H7 (cell line): ENCODE measurements at regions not wholly inside any gene's neighbourhood (a gene's known extent, or its start where the extent isn't known, plus 50 kb on each side); places are given as distances from the start of the nearest gene placed in this dataset.

Experiments used
- DNase-seq: peaks from one replicate; pipeline ENCODE4 v3.0.0; 2012
- H3K27me3 ChIP-seq: 2 replicates; pipeline ENCODE4 v1.6.0; 2011; ENCODE audit warnings: mild to moderate bottlenecking, low read length; ENCODE audit not compliant: control insufficient read depth, insufficient read depth
- H3K36me3 ChIP-seq: replicated peaks from 2 replicates; pipeline ENCODE4 v1.5.1; 2011; ENCODE audit warnings: low read length; ENCODE audit not compliant: control insufficient read depth, insufficient read depth
- H3K4me3 ChIP-seq: 2 replicates; pipeline ENCODE4 v1.5.1; 2011; ENCODE audit warnings: low read depth, mild to moderate bottlenecking, control low read depth, low read length, moderate library complexity; ENCODE audit not compliant: insufficient read depth

DNA sequence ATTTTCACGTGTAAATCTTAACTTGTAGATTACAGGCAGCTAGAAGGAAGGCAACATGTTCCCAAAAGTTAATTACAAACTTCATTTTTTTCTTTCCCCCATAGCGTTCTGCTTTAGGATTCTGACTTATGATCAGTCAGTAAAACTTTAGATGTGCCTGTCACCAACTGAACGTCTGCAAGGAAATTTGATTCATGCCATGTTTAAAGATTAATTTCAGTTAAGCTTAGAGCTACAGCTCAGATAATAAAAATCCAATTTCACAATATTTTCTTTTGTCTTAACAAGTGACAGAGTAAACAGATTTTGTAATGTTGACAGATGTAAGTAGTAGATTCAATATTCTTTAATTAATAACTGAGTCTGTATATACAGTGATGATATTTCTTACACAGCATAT lies 253.1 kb downstream of the NFKBIZ start:
- Histone ChIP-seq H3K27me3 (no peaks in the 10 kb centered on the region), H3K36me3 (no peaks in the 10 kb centered on the region), H3K4me3 (no peak overlapping the region)
- no peak for DNase-seq

DNA sequence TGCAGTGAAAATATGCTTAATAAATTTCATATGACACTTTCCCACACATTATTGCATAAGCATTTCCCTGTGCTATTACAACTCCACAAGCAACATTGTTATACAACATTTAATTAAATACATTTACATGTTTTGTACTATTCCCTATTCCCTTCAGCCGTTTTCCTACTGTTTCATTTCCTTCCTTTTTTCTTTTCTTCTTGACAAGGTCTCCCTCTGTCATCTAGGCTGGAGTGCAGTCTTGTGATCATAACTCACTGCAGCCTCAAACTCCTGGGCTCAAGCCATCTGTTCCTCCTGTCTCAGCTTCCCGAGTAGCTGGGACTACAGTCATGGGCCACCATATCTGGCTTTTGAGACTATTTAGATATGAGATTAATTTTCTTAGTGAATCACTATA lies 254.7 kb downstream of the NFKBIZ start:
- H3K27me3 ChIP-seq, result no peaks in the 10 kb centered on the region
- H3K4me3 ChIP-seq, result no peak overlapping the region
- no peak for DNase-seq
- H3K36me3 ChIP-seq, result no peaks in the 10 kb centered on the region

DNA sequence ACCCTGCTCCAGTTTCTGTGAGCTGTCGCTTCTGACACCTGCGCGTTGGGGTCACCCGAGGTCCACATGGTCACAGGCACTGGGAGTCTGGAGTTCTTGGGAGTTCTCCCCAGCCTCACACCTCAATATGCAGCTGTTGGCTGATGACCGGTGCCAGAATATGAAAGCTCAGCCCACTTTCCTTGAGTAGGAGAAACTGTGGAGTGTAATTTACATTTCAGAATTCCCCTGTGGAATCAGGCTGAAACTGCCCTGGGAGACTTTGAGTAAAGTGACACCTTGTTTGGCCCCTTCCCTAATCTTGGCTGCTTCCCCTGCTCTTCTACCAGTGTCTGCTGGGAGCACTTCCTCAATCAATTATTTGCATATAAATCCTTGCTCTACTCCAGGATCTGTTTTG lies 255.9 kb downstream of the NFKBIZ start:
- Histone ChIP-seq H3K27me3 (no peaks in the 10 kb centered on the region), H3K36me3 (no peaks in the 10 kb centered on the region), H3K4me3 (no peak overlapping the region)
- DNase-seq, result no peak

DNA sequence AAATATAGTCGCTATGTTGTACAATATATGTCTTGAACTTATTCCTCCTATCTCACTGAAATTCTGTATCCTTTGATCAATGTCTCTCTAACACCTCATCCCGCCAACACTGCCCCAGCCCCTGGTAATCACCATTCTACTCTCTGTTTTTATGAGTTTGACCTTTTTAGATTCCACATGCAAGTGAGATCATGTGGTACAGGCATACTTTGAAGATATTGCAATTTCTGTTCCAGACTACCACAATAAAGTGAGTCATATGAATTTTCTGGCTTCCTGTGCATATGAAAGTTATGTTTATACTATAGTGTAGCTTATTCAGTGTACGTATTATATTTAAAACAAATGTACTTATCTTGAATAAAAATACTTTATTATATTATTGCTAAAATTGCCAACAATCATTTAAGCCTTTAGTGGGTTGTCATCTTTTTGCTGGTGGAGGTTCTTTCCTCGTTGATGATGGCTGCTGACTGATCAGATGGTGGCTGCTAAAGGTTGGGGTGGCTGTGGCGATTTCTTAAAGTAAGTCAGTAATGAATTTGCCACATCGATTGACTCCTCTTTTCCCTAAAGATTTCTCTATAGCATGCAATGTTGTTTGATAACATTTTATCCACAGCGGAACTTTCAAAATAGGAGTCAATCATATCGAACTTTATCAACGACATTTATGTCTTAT lies 257.2 kb downstream of the NFKBIZ start:
- Histone ChIP-seq H3K4me3 (no peak overlapping the region), H3K36me3 (no peaks in the 10 kb centered on the region), H3K27me3 (no peaks in the 10 kb centered on the region)
- no peak for DNase-seq

DNA sequence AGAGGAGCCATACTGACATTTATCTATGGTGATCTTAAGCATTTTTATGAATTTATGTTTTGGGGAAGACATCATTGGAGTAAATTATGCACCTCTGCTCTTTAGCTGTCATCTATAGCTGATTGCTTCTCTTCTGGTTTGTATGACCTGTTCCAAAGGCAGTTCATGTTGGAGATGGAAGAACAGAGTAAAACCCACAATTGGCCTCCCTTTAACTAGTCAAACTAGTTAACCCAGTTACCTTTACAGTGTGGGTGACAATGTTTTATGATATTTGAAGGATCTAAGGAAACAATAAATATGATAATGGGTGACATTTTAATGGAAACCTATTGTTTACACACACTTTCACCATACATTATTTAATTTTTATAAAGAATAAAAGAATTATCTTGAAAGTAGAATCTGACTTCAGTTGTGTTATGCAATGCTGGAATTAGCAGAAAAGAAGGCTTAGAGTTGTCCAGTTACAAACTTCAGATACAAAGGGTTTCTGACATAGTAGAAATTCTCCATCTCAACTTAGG lies 263.5 kb downstream of the NFKBIZ start:
- Histone ChIP-seq H3K36me3 (no peaks in the 10 kb centered on the region), H3K27me3 (no peaks in the 10 kb centered on the region), H3K4me3 (no peak overlapping the region)
- DNase-seq, result no peak

DNA sequence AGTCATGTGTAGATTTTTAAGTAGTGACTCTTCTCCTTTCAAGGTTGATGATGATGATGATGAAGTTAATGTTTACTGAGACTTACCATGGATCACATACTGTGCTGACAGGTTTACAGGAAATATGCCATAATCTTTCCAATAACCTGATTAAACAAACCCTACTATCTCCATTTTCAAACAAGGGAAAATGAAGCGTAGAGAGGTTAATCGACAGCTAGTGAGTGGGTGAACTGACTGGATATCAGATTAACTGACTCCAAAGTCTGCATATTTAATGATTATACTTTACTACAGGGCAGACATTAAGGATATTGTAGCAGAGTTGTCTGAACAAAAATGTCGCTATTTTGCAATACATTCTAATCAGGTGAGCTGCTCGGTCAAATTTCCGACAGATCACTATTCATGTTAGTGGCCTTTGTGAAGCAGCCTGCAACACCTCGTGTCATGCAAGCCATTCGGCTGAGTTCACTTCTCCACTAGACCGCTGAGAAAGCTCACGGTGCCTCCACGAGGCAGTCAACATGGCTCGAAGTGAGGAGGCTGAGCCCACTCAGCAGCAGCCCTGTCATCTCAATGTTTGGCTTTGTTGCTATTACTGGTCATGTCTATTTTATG lies 264.2 kb downstream of the NFKBIZ start:
- H3K27me3 ChIP-seq, result no peaks in the 10 kb centered on the region
- no peaks in the 10 kb centered on the region for H3K36me3 ChIP-seq
- DNase-seq, result no peak
- H3K4me3 ChIP-seq, result no peak overlapping the region

DNA sequence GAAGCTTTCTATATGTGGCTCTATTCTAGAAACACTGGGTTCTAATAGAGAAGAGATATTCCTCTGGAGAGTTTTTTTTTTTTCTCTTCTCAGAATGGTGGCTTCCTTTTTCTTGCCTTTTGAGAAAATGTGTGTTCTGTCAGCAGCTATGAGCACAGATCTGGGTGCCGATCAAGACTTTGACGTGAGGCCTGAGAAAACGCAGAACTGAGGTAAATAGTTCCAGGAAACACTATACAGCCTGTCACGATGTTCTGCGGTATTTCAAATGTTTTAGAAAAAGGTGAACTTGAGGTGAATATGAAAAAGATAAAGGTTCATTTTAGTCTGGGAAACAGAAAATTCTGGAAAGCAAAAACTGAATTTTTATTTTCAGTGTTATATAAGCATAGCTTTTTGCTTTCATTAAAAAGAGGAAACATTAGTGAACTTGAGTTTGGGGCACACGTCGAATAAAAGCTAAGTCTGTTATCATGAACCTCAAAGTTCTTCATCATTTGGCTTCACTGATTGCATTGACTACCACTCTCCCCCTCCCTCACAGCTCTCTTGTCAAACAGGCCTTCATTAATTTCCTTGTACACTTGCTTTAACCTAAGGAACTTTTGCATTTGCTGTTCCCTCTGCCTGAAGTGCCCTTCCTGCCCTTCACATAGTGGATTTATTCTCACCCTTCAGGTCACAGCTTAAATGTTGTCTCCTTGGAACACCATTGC lies 265.1 kb downstream of the NFKBIZ start:
- no peak for DNase-seq
- Histone ChIP-seq H3K27me3 (no peaks in the 10 kb centered on the region), H3K4me3 (no peak overlapping the region), H3K36me3 (no peaks in the 10 kb centered on the region)

DNA sequence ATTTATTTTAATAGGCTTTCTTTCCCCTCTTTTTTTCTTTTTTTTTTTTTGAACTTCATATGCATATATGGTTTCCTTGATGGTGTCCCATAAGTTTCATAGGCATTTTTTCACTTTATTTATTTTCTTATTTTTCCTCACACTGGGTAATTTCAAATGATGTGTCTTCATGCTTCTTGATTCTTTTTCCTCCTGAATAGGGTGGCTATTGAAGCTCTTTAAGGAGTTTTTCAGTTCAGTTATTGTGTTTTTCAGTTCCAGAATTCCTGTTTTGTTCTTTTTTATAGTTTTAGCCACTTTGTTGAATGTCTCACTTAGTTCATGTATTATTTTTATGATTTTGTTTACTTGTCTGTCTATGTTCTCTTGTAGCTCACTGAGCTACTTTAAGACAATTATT lies 273.2 kb downstream of the NFKBIZ start:
- DNase-seq, result no peak
- H3K4me3 ChIP-seq, result no peak overlapping the region
- no peaks in the 10 kb centered on the region; the same call in 1 of the 2 replicates for H3K27me3 ChIP-seq
- no peaks in the 10 kb centered on the region for H3K36me3 ChIP-seq

DNA sequence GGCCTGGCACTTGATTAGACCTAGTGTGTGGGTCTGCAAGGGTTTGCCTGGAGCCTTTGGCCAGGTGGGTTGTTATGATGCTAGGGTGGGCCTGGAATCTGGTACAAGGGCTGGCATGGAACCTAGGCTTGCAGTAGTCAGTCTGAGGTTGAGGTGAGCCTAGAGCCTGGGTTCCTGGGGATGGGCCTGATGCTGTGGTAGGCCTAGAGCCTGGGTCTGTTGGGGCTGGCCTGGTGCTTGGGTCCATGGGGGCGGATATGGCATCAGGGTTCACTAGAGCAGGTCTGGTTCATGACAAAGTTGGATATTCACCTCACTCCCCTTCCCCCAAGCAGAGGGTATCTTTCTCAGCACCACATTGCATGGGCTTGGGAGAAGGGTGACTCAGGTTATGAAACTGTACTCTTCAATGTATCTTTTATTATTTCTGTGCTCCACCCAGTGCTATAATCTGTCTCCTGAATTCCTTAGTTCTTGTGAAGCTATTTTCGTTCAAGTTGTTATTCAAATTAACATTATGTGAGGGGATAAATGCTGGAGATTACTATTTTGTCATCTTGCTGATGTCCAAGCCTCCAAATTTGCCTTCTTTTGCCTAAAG lies 274.4 kb downstream of the NFKBIZ start:
- Histone ChIP-seq H3K27me3 (no peaks in the 10 kb centered on the region; the same call in 1 of the 2 replicates), H3K4me3 (no peak overlapping the region), H3K36me3 (no peaks in the 10 kb centered on the region)
- DNase-seq, result no peak

DNA sequence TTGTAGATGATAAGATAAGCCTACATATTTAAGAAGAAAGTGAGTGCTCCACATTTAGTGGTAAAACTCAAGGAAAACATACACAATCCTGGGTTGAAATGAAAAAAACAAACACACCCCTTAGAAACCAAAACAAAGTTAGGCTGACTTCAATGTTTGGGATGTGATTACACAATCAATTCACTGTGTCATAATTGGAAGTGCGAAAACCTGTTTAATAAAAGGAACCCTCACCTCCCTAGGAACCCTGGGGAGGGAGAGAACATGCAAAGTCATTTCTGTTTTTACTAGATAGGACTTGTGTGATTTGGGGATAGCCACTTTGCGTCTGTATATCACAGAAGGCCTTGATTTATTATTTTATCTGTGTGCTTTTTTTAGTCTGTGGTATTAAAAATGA lies 275.0 kb downstream of the NFKBIZ start:
- H3K4me3 ChIP-seq, result no peak overlapping the region
- no peaks in the 10 kb centered on the region; the same call in 1 of the 2 replicates for H3K27me3 ChIP-seq
- no peak for DNase-seq
- H3K36me3 ChIP-seq, result no peaks in the 10 kb centered on the region

DNA sequence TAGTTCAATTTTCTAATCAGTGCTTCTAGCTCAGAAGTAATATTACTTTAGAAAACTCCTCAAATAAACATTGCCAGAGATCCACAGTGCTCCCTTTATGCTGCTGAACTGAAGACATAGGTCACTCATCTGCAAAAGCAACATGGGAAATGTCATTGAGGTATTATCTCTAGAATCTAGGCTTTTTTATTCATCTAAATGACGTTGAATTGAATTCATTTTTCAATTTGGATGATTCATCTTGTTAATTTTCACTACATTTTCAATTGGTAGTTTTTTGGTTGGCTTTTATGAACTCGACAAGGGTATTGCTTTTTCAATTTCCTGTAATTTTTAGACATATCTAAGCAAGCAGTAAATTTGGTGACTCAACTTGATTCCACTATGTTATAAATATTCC lies 275.4 kb downstream of the NFKBIZ start:
- Histone ChIP-seq H3K4me3 (no peak overlapping the region), H3K36me3 (no peaks in the 10 kb centered on the region), H3K27me3 (no peaks in the 10 kb centered on the region; the same call in 1 of the 2 replicates)
- no peak for DNase-seq

DNA sequence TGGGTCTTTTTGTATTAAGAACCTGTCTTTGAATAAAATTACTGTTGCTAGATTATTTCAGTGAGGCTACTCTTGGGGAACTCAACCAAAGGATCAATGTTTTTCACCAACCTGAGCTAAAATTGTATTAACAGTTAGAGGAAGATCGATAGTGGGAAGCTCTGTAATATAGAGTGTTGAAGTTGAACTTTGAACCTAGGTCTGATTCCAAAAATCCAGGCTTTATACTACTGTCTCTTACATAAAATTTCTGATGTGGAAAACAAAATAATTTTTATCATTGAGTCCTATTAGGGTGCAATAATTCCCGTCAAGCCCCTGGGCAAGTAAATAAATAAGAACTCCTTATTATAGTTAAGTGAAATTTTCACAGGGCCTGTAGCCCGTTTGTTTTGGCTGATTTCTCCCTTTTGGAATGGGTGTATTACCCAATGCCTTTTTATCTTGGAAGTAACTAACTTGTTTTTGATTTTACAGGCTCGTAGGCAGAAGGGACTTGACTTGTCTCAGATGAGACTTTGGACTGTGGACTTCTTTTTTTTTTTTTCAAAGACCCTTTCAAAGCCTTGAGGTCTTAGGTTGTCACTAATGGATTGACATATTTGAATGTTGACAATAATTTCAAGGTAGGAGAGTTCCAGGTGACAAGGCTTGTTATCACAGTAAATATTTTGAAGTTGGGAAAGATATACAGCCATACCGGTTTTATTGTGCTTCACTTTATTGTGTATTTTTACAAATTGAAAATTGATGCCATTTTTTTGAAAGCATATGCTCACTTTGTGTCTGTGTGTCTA lies 276.1 kb downstream of the NFKBIZ start:
- no peak overlapping the region for H3K4me3 ChIP-seq
- no peaks in the 10 kb centered on the region; the same call in 1 of the 2 replicates for H3K27me3 ChIP-seq
- DNase-seq, result no peak
- no peaks in the 10 kb centered on the region for H3K36me3 ChIP-seq

DNA sequence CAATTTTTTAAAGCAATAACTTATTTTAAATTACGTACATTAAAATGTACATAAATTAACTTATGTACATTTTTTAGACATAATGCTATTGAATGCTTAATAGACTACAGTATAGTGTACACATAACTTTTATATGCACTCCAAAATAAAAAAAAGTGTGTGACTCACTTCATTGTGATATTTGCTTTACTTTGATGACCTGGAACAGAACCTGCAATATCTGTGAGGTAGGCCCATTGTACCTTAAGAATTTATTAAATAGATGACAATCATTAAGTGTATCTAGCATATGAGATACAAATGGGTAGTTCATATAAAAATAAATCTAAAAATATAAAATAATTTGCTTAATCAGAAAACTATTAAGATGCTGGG lies 276.7 kb downstream of the NFKBIZ start:
- no peak overlapping the region for H3K4me3 ChIP-seq
- H3K27me3 ChIP-seq, result no peaks in the 10 kb centered on the region; the same call in 1 of the 2 replicates
- H3K36me3 ChIP-seq, result no peaks in the 10 kb centered on the region
- no peak for DNase-seq
